Peyer's patch (tissue), 4 donors: ENCODE measurements at regions not wholly inside any gene's neighbourhood (a gene's known extent, or its start where the extent isn't known, plus 50 kb on each side); places are given as distances from the start of the nearest gene placed in this dataset.

Experiments used
- DNase-seq, 3 donors: peaks; one replicate each; pipeline ENCODE4 v3.0.0-alpha.2; 2017 to 2019
- H3K27ac ChIP-seq, 4 donors: fragments of 200-600 bp; sonication (generic); one replicate each; pipeline ENCODE4 v1.5.1; 2016 to 2019
- H3K27me3 ChIP-seq, 2 donors: fragments of 200-600 bp; sonication (generic); one replicate each; pipeline ENCODE4 v1.5.1; 2019
- H3K36me3 ChIP-seq, 3 donors: fragments of 200-600 bp; sonication (generic); one replicate each; pipeline ENCODE4 v1.5.1; 2016 to 2019
- H3K4me1 ChIP-seq, 4 donors: fragments of 200-600 bp; sonication (generic); one replicate each; pipeline ENCODE4 v1.5.1; 2016 to 2019
- H3K4me3 ChIP-seq, 4 donors: fragments of 200-600 bp; sonication (generic); 1 replicate in 3 of 4; 2 replicates in 1 of 4; pipeline ENCODE4 v1.5.1; 2016 to 2019; ENCODE audit warnings: mild to moderate bottlenecking in 1 of 4
- H3K9me3 ChIP-seq, 4 donors: fragments of 200-600 bp; sonication (generic); one replicate each; pipeline ENCODE4 v1.5.1; 2016 to 2019; ENCODE audit warnings: mild to moderate bottlenecking in 1 of 4
- CTCF ChIP-seq, 6 experiments: fragments of 450-650 bp in 4 of 6; fragments of 200-600 bp in 2 of 6; sonication (generic) in 1 of 6; IDR thresholded peaks; one replicate each; pipeline ENCODE4 v1.5.1; 2017 to 2019; ENCODE audit warnings: antibody characterized with exemption in 6 of 6, mild to moderate bottlenecking in 3 of 6, moderate library complexity in 1 of 6
- POLR2A ChIP-seq, 2 donors: fragments of 450-650 bp; IDR thresholded peaks; one replicate each; pipeline ENCODE4 v1.5.1; 2017; ENCODE audit warnings: antibody characterized with exemption in 2 of 2, mild to moderate bottlenecking in 2 of 2, moderate library complexity in 2 of 2

DNA sequence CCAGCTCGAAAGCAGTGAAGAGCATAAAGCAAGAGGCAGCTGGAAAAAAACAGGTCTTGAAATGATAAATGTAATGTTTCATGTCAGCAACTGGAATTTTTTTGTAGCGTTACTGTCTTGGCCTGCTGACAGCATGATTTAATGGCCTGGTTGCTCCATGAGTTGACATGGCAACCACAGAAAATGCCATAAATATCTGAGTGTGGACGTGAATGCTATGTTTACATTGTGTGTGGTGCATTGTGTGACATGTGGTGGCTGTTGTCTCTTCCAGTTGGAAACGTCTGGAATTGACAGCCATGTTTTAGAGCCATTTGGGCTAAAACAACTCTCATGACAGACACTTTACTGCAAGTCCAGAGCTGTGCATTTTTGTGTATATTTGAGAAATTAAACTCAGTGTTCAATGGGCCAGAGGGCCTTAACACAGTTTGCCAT is 170.0 kb downstream of the FOXA2 start:
- Histone ChIP-seq H3K9me3 (no peaks in the 10 kb centered on the region), H3K4me3 (no peak overlapping the region), H3K36me3 (no peaks in the 10 kb centered on the region), H3K4me1 (peaks cover 0 to 4% (median 0%) of the 10 kb centered on the region in 4 donors), H3K27ac (no peak overlapping the region), H3K27me3 (no peaks in the 10 kb centered on the region)
- TF ChIP-seq CTCF (IDR thresholded peaks at IDR 0.05) (no peak), POLR2A (IDR thresholded peaks at IDR 0.05) (no peak)
- DNase-seq: no peak

DNA sequence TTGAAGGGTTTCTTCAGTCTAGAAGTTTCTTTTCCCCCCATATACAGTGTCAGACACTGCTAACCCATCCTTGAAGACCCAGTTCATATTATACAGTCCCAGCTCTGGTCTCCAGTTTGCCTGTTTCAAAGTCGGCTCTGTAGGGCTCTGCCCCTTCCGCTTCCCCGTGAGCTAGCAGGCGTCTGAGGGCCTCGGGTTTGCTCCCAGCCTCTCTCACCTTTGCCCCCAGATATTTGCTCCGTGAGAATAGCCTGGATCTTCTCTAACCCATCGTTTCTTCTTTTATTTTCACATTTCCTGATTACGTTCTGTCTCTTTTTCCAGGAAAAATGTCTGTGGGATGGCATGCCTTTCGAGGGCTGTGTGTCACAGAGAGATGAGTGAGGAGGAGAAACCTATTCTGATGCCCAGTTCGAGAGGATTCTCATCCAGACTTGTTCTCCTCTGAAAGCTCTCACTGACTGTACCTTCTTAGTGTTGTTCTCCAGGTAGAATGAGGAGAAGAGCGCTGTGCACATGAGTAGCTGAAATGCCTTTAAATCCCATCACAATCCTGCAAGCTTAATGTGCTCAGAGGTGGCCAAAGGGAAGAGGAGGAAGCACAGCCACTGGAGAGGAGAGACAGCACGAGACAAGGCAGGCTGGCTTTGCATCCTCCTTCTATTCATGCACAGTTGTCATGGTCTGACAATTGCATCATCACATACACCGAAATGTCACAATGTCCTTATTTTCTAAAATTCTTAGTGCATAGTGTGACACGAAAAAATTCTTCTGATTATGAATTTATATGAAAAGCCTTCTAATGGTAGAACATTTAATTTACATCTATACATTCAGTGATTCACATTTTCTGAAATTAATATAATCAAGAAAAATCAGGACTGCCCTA is 171.1 kb downstream of the FOXA2 start:
- H3K27me3 ChIP-seq: no peaks in the 10 kb centered on the region
- no peaks in the 10 kb centered on the region for H3K9me3 ChIP-seq
- TF ChIP-seq POLR2A (IDR thresholded peaks at IDR 0.05) (no peak), CTCF (IDR thresholded peaks at IDR 0.05) (no peak)
- H3K4me1 ChIP-seq: peaks cover 0 to 4% (median 0%) of the 10 kb centered on the region in 4 donors
- H3K36me3 ChIP-seq: no peaks in the 10 kb centered on the region
- no peak overlapping the region for H3K4me3 ChIP-seq
- DNase-seq: no peak
- no peak overlapping the region for H3K27ac ChIP-seq

DNA sequence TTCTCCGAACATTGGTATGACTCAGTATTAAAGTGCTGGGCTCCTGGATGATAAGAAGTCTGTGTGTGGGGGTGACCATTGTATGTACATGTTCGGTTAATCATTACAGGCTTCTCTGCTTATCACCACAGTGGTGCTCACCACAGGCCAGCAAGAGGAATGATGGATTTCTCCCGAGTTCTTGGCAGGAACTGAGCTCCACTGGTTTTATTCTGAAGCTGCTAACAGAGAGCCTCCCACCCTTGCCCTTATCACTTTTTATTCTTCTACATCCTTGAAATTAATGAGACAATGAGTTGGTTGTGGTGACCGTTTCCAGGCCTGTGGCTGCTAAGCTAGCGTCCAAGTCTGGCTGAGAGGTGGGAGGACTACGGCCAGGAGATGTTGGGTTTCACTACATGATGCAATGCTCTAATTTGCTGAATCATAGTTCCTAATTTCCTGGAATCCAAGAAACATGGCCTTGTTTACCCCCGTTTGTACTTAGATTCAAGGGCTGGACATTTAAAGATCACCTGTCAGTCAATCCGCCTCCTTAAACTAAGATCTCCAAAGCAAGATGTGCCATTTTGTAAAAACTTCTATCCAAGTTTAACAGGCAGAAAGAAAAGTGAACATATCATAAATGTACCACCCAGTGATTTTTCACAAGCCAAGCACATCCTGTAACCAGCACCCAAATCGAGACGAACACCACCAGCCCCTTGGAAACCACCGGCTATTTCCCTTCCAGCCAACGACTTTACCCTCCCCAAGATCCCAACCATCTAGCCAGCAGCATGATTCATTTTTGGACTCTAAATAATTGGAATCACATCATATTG is 172.5 kb downstream of the FOXA2 start:
- H3K27me3 ChIP-seq: no peaks in the 10 kb centered on the region
- peaks cover 0 to 4% (median 0%) of the 10 kb centered on the region in 4 donors for H3K4me1 ChIP-seq
- no peak overlapping the region for H3K4me3 ChIP-seq
- no peak for TF ChIP-seq CTCF (IDR thresholded peaks at IDR 0.05)
- TF ChIP-seq POLR2A (IDR thresholded peaks at IDR 0.05): no peak
- H3K9me3 ChIP-seq: no peaks in the 10 kb centered on the region
- DNase-seq: no peak
- H3K27ac ChIP-seq: no peak overlapping the region
- no peaks in the 10 kb centered on the region for H3K36me3 ChIP-seq

GRCh38 chr20:22411286-22411626 is 173.1 kb downstream of the FOXA2 start:
- H3K4me1 ChIP-seq: peaks cover 0 to 4% (median 0%) of the 10 kb centered on the region in 4 donors
- no peak overlapping the region for H3K4me3 ChIP-seq
- H3K9me3 ChIP-seq: no peaks in the 10 kb centered on the region
- no peaks in the 10 kb centered on the region for H3K36me3 ChIP-seq
- no peak overlapping the region for H3K27ac ChIP-seq
- TF ChIP-seq POLR2A (IDR thresholded peaks at IDR 0.05) (no peak), CTCF (IDR thresholded peaks at IDR 0.05) (no peak)
- no peak for DNase-seq
- H3K27me3 ChIP-seq: no peaks in the 10 kb centered on the region

- no peaks in the 10 kb centered on the region for H3K9me3 ChIP-seq
- peaks cover 0 to 4% (median 0%) of the 10 kb centered on the region in 4 donors for H3K4me1 ChIP-seq
- no peaks in the 10 kb centered on the region for H3K27me3 ChIP-seq
- no peak for DNase-seq
- no peak overlapping the region for H3K27ac ChIP-seq
- TF ChIP-seq POLR2A (IDR thresholded peaks at IDR 0.05) (no peak), CTCF (IDR thresholded peaks at IDR 0.05) (no peak)
- H3K36me3 ChIP-seq: no peaks in the 10 kb centered on the region
- H3K4me3 ChIP-seq: no peak overlapping the region
Measured at GRCh38 chr20:22410556-22411130, 173.7 kb downstream of the FOXA2 start.
